Neural cell (in vitro differentiated cells): ENCODE measurements at regions not wholly inside any gene's neighbourhood (a gene's known extent, or its start where the extent isn't known, plus 50 kb on each side); places are given as distances from the start of the nearest gene placed in this dataset.
"Not testable (repeated sequence)": the region's sequence is repeated elsewhere in the genome, so short reads cannot be mapped to it uniquely, and the experiment has no call there.

Source experiments
- CTCF ChIP-seq: fragments of 450-650 bp; IDR thresholded peaks from 2 replicates; pipeline ENCODE4 v1.5.1; 2014; ENCODE audit warnings: antibody characterized with exemption, mild to moderate bottlenecking, moderate library complexity; ENCODE audit not compliant: poor library complexity, severe bottlenecking
- EZH2 ChIP-seq: fragments of 200-600, 300-800 bp; shearing (Covaris generic), sonication (generic); IDR thresholded peaks from 2 replicates; pipeline ENCODE4 v1.6.1; 2014; ENCODE audit warnings: antibody characterized with exemption, low read length, borderline replicate concordance, mild to moderate bottlenecking; ENCODE audit not compliant: insufficient read depth, poor library complexity, severe bottlenecking
- POLR2AphosphoS5 ChIP-seq: IDR thresholded peaks from 2 replicates; pipeline ENCODE4 v1.6.1; 2012
- SMC3 ChIP-seq: fragments of 450-650 bp; conservative IDR thresholded peaks from 2 replicates; pipeline ENCODE4 v1.6.1; 2014; ENCODE audit warnings: antibody characterized with exemption, mild to moderate bottlenecking, moderate library complexity; ENCODE audit not compliant: poor library complexity

- not testable (repeated sequence) for TF ChIP-seq CTCF, EZH2, POLR2AphosphoS5, SMC3
These were observed 886.1 kb downstream of the KCNT2 start for GRCh38 chr1:195722146-195722545.
